HG03025 (cell line): ENCODE measurements at regions not wholly inside any gene's neighbourhood (a gene's known extent, or its start where the extent isn't known, plus 50 kb on each side); places are given as distances from the start of the nearest gene placed in this dataset.

ENCODE experiments used
- ATAC-seq: cut with Tn5 transposase; IDR thresholded peaks from one replicate; pipeline ENCODE4 v1.9.1; 2021; ENCODE audit warnings: mild to moderate bottlenecking, moderate library complexity; ENCODE audit not compliant: unreplicated experiment, low FRiP score

- no peak for ATAC-seq
Observed at GRCh38 chr7:148950806-148951205, 66.7 kb upstream of the EZH2 start.

DNA sequence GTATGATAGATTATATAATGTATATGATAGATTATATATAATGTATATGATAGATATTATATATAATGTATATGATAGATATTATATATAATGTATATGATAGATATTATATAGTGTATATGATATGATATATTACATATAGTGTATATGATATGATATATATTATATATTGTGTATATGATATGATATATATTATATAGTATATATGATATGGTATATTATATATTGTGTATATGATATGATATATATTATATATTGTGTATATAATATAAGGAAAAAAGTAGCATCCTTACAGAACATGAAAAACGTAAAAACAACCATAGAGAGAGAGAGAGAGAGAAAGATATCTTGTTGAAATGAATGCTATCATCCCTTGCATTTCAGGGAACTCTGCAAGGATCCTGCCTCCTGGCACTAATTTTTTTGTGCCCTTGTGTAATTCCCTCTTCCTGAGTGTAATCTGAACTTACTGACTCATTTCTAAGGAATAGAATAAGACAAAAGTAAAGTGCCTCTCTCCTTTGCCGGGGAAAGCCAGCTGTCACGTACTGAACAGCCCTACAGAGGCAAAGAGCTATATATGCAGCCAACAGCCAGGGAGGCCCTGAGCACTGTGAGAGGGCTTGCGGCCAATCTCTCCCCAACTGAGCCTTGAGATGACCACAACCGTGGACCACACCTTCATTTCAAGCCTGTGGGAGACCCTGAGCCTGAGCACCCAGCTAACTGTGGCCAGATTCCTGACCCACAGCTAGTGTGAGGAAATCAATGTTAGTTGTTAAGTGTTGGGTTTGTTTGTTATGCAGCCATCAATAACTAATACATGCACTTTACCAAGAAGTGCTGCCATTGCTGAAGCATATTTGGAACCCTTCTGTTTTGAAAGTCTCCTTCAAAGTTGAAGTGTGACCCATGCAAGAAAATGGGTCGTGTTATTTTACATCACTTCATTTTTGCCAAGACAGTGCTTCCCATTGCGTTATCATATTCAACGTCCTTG is 61.1 kb upstream of the EZH2 start:
- ATAC-seq = no peak

DNA sequence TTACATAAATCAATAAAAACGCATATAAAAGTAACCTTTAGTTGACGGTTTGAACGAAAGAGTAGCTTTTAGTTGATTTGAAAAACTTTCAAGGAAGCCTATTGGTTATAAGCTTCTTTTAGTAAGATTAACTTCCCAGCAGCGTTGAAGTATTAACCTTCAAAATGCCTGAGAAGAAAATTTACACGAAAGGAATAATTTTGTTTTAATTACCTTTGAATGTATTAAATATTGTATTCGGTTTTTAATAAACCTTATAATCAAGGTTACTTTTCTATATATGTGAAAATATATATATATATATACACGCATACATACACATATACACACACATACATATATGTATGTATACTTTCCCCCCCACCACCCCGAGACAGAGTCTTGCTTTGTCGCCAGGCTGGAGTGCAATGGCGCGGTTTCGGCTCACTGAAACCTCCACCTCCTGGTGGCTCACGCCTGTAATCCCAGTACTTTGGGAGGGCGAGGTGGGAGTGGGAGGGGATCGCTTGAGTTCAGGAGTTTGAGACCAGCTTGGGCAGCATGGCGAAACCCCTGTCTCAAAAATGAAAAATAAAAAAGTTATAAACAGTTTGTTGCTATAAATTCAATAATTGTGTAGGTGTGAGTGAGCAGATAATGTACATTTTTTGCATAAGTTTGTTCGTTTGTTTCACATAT is 57.6 kb upstream of the EZH2 start:
- peak; percentile 49 for ATAC-seq

GRCh38 chr7:148940702-148941597 is 56.9 kb upstream of the EZH2 start:
- peak; percentile 61 for ATAC-seq

DNA sequence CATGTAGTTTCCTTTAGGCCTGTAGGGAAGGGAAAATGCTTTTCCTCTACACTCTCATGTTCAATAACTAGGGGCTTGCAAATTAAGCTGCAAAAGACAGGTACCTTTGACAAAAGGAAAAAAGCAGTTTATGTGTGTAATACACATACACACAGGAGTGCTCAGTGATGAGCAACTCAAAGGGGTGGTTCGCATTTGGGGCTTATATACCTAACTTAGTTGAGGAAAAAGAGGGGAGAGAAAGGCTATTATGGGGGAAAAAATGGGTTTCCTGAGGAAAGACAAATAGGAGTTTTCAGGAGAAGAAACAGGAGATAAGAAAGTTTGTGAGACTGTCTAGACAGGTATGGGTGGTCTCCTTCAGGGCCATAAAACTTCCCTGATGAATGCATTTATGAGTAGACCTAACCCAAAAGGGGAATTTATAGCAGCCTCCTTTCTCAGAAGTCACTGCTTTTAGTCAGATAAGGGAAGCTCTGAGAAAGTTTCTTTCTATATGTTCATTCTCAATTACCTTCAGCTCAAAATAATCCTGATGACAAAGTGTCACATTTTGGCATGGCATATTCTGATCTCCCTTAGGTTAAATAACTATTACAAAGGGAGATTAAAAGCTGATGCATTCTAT is 55.2 kb upstream of the EZH2 start:
- ATAC-seq = no peak

GRCh38 chr7:148935451-148935850 is 51.4 kb upstream of the EZH2 start:
- ATAC-seq = no peak
